ENCODE measurements at regions not wholly inside any gene's neighbourhood (a gene's known extent, or its start where the extent isn't known, plus 50 kb on each side); places are given as distances from the start of the nearest gene placed in this dataset.

GRCh38 chr14:96690713-96691383 lies 106.3 kb upstream of the VRK1 start:
- dilution Hi-C loops (cut with MboI; ENCODE audit: extremely low pct_ligation_motif_present, low sequenced_read_pairs) (no loop called here), intact Hi-C loops (cut with micrococcal nuclease) (no loop called here)
- no peak overlapping the region for H2AFZ ChIP-seq (ENCODE audit: low read depth, low read length)
- H3K4me1 ChIP-seq (ENCODE audit: control insufficient read depth, extremely low read depth, insufficient read depth, low read length) = no peaks in the 10 kb centered on the region
- no peaks in the 10 kb centered on the region for H3K36me3 ChIP-seq (ENCODE audit: control insufficient read depth in 2 of 2, extremely low read depth in 1 of 2, insufficient read depth in 2 of 2, low read length in 2 of 2)
- H3K9me3 ChIP-seq (replicated peaks; ENCODE audit: control insufficient read depth, insufficient read depth, low read length) = no peaks in the 10 kb centered on the region
- H3K27me3 ChIP-seq (ENCODE audit: control insufficient read depth in 2 of 2, insufficient read depth in 2 of 2, low read length in 2 of 2) = no peaks in the 10 kb centered on the region
- ChIA-PET CTCF (no interaction called here), POLR2A (no interaction called here)
- no peak for TF ChIP-seq GATA2 (IDR thresholded peaks at IDR 0.05; ENCODE audit: insufficient read depth, insufficient read length, low read depth, low read length)
- TF ChIP-seq POLR2A (IDR thresholded peaks at IDR 0.05; ENCODE audit: low read depth, low read length) = no peak
- no peak for TF ChIP-seq MYC (IDR thresholded peaks at IDR 0.05; ENCODE audit: low read depth, low read length)
- TF ChIP-seq MAX (IDR thresholded peaks at IDR 0.05; ENCODE audit: insufficient read depth, insufficient read length) = no peak
- no peak for TF ChIP-seq POLR2AphosphoS5 (IDR thresholded peaks at IDR 0.05; ENCODE audit: insufficient read depth, low read depth, low read length)
- no peak for TF ChIP-seq EZH2 (IDR thresholded peaks at IDR 0.05; ENCODE audit: borderline replicate concordance, low read depth, low read length, severe bottlenecking)
- TF ChIP-seq, protein P1, sequence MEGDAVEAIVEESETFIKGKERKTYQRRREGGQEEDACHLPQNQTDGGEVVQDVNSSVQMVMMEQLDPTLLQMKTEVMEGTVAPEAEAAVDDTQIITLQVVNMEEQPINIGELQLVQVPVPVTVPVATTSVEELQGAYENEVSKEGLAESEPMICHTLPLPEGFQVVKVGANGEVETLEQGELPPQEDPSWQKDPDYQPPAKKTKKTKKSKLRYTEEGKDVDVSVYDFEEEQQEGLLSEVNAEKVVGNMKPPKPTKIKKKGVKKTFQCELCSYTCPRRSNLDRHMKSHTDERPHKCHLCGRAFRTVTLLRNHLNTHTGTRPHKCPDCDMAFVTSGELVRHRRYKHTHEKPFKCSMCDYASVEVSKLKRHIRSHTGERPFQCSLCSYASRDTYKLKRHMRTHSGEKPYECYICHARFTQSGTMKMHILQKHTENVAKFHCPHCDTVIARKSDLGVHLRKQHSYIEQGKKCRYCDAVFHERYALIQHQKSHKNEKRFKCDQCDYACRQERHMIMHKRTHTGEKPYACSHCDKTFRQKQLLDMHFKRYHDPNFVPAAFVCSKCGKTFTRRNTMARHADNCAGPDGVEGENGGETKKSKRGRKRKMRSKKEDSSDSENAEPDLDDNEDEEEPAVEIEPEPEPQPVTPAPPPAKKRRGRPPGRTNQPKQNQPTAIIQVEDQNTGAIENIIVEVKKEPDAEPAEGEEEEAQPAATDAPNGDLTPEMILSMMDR (IDR thresholded peaks at IDR 0.05; ENCODE audit: extremely low read depth in 1 of 2, insufficient read depth in 1 of 2, low read depth in 1 of 2, low read length in 2 of 2) = no peak
- no peak for TF ChIP-seq JUN (IDR thresholded peaks at IDR 0.05; ENCODE audit: borderline replicate concordance, insufficient read depth, insufficient read length, low read depth)
- TF ChIP-seq FOS (IDR thresholded peaks at IDR 0.05; ENCODE audit: borderline replicate concordance, insufficient read depth, low read length) = no peak
- H3K4me2 ChIP-seq (ENCODE audit: insufficient read depth, low read length) = no peak overlapping the region
- H3K4me3 ChIP-seq (replicated peaks in 1 of 3; ENCODE audit: insufficient read depth in 1 of 3, low read depth in 1 of 3, low read length in 3 of 3) = no peak overlapping the region
- no TSS peak for BruUV-seq (replicated peaks)
- no peaks in the 10 kb centered on the region for H3K9me1 ChIP-seq (replicated peaks; ENCODE audit: control insufficient read depth, extremely low read depth, insufficient read depth, low read length)
- no peaks in the 10 kb centered on the region for H4K20me1 ChIP-seq (replicated peaks; ENCODE audit: control insufficient read depth, extremely low read depth, insufficient read depth, low read length)
- H3K27ac ChIP-seq (ENCODE audit: insufficient read depth, low read depth, low read length) = no peak overlapping the region
- H3K9ac ChIP-seq (replicated peaks; ENCODE audit: extremely low read depth, insufficient read depth, low read length) = no peak overlapping the region
- FAIRE-seq (no peak), DNase-seq (ENCODE audit: low read depth, low spot score) (no peak)
- no peaks in the 10 kb centered on the region for H3K79me2 ChIP-seq (ENCODE audit: control insufficient read depth, insufficient read depth, low read length)

Measured in endothelial cell of umbilical vein (primary cell).